DND-41 (cell line): ENCODE measurements at regions not wholly inside any gene's neighbourhood (a gene's known extent, or its start where the extent isn't known, plus 50 kb on each side); places are given as distances from the start of the nearest gene placed in this dataset.

Experiments
- ATAC-seq: fragments of 200-7000 bp; cut with Tn5 transposase; 3 replicates; pipeline ENCODE4 v1.9.1; 2021; ENCODE audit warnings: low read depth; ENCODE audit not compliant: insufficient read depth
- DNase-seq: peaks from one replicate; pipeline ENCODE4 v3.0.0-alpha.2; 2020
- H2AFZ ChIP-seq: 2 replicates; pipeline ENCODE4 v1.6.0; 2012; ENCODE audit warnings: low read depth, low read length
- H3K27ac ChIP-seq: 2 replicates; pipeline ENCODE4 v1.5.1; 2012; ENCODE audit warnings: low read length, inconsistent platforms
- H3K27me3 ChIP-seq: fragments of 200-600 bp; sonication (generic); 2 replicates; pipeline ENCODE4 v1.6.0; 2012; ENCODE audit warnings: low read length, mild to moderate bottlenecking, inconsistent platforms; ENCODE audit not compliant: insufficient read depth, poor library complexity
- H3K36me3 ChIP-seq: 2 replicates; pipeline ENCODE4 v1.5.1; 2012; ENCODE audit warnings: low read length, inconsistent platforms; ENCODE audit not compliant: insufficient read depth
- H3K4me1 ChIP-seq: 2 replicates; pipeline ENCODE4 v1.5.1; 2012; ENCODE audit warnings: mild to moderate bottlenecking, low read length; ENCODE audit not compliant: insufficient read depth
- H3K4me2 ChIP-seq: 2 replicates; pipeline ENCODE4 v1.6.0; 2012; ENCODE audit warnings: mild to moderate bottlenecking, moderate library complexity, low read length, inconsistent platforms; ENCODE audit not compliant: insufficient read depth
- H3K4me3 ChIP-seq, 2 experiments: fragments of 200-600 bp in 1 of 2; shearing (Covaris generic) in 1 of 2; 2 replicates each; pipeline ENCODE4 v1.5.1; 2012 to 2016; ENCODE audit warnings: inconsistent platforms in 2 of 2, low read length in 2 of 2, mild to moderate bottlenecking in 2 of 2, low read depth in 1 of 2, moderate library complexity in 1 of 2
- H3K79me2 ChIP-seq: 2 replicates; pipeline ENCODE4 v1.6.0; 2012; ENCODE audit warnings: low read length, inconsistent platforms; ENCODE audit not compliant: insufficient read depth
- H3K9ac ChIP-seq: 2 replicates; pipeline ENCODE4 v1.6.0; 2012; ENCODE audit warnings: low read depth, mild to moderate bottlenecking, inconsistent platforms, low read length, moderate library complexity
- H3K9me3 ChIP-seq: 2 replicates; pipeline ENCODE4 v1.5.1; 2012; ENCODE audit warnings: low read length, moderate library complexity, mild to moderate bottlenecking, inconsistent platforms; ENCODE audit not compliant: insufficient read depth, severe bottlenecking
- H4K20me1 ChIP-seq: 2 replicates; pipeline ENCODE4 v1.6.0; 2012; ENCODE audit warnings: low read length; ENCODE audit not compliant: insufficient read depth
- EZH2 ChIP-seq: IDR thresholded peaks from 3 replicates; pipeline ENCODE4 v1.6.1; 2012; ENCODE audit warnings: borderline replicate concordance, low read depth, mild to moderate bottlenecking, moderate library complexity, low read length, inconsistent platforms; ENCODE audit not compliant: severe bottlenecking
- TF ChIP-seq, protein P1 (sequence below): IDR thresholded peaks from 2 replicates; pipeline ENCODE4 v1.5.1; 2012; ENCODE audit warnings: borderline replicate concordance, low read length, moderate library complexity, mild to moderate bottlenecking; ENCODE audit not compliant: poor library complexity, severe bottlenecking; ENCODE audit errors: extremely low read depth

DNA sequence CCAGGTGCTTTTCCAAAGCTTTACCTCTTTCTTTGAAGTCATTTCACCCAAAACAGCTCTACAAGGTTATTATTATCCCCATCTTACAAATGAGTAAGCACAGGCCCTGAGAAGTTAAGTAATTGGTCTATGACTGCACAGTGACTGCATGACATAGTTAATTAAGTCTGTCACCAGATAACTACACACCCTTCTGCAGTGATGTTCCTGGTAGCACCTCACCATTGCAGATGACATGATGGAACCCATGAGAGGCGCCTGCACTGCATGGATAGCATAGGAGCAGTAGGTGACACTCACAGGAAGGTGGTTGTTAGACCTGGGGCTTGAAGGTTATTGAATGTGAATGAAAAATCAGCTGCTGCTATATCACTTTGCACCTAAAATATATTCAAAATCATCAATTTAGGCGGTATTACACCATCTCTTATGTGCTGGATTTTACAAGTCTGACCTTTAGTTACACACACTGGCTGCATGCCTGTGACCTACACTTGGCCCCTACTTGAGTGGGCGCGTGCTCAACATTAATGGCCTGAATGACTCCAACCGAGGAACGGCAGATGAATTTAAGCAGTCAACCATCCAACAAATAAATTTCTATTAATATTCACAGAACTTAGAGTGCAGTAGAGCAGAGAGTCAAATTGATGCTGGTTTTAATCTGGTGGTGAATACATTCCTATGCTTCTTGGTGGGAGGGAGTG lies 239.6 kb downstream of the CDH11 start:
- Histone ChIP-seq H3K27ac (no peak overlapping the region), H3K4me3 (no peak overlapping the region), H3K4me1 (no peaks in the 10 kb centered on the region), H3K9me3 (no peaks in the 10 kb centered on the region), H3K9ac (no peak overlapping the region), H3K27me3 (no peaks in the 10 kb centered on the region), H2AFZ (no peak overlapping the region), H3K36me3 (no peaks in the 10 kb centered on the region), H3K4me2 (no peak overlapping the region), H3K79me2 (no peaks in the 10 kb centered on the region), H4K20me1 (no peaks in the 10 kb centered on the region)
- DNase-seq (no peak), ATAC-seq (no peak)
- no peak for TF ChIP-seq EZH2
- TF ChIP-seq, protein P1, sequence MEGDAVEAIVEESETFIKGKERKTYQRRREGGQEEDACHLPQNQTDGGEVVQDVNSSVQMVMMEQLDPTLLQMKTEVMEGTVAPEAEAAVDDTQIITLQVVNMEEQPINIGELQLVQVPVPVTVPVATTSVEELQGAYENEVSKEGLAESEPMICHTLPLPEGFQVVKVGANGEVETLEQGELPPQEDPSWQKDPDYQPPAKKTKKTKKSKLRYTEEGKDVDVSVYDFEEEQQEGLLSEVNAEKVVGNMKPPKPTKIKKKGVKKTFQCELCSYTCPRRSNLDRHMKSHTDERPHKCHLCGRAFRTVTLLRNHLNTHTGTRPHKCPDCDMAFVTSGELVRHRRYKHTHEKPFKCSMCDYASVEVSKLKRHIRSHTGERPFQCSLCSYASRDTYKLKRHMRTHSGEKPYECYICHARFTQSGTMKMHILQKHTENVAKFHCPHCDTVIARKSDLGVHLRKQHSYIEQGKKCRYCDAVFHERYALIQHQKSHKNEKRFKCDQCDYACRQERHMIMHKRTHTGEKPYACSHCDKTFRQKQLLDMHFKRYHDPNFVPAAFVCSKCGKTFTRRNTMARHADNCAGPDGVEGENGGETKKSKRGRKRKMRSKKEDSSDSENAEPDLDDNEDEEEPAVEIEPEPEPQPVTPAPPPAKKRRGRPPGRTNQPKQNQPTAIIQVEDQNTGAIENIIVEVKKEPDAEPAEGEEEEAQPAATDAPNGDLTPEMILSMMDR, result no peak

DNA sequence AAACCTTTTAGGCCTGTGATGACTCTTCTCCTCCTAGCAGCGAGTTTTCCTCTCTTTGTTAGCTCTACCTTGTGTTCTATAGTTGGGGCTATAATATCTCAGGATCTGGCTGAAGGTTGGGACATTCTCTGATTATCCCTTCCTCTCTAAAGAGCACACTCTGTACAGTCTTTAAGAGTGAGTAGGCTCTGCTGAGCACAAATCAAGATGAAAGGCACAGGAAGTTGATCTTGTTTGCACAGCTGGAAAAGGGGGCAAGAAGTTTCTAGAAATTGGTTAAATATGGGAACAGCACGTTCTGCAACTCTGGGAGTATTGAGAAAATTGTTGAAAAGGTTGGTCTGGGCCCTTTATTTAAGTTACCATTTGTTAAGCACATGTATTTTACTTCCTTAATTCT lies 240.9 kb downstream of the CDH11 start:
- H3K27ac ChIP-seq, result no peak overlapping the region
- H3K36me3 ChIP-seq, result no peaks in the 10 kb centered on the region
- ATAC-seq (no peak), DNase-seq (no peak)
- H3K4me3 ChIP-seq, result no peak overlapping the region
- H2AFZ ChIP-seq, result no peak overlapping the region
- no peak for TF ChIP-seq EZH2
- TF ChIP-seq, protein P1, result no peak
- no peaks in the 10 kb centered on the region for H3K27me3 ChIP-seq
- no peak overlapping the region for H3K4me2 ChIP-seq
- H3K9ac ChIP-seq, result no peak overlapping the region
- H3K9me3 ChIP-seq, result no peaks in the 10 kb centered on the region
- no peaks in the 10 kb centered on the region for H4K20me1 ChIP-seq
- no peaks in the 10 kb centered on the region for H3K79me2 ChIP-seq
- H3K4me1 ChIP-seq, result no peaks in the 10 kb centered on the region

DNA sequence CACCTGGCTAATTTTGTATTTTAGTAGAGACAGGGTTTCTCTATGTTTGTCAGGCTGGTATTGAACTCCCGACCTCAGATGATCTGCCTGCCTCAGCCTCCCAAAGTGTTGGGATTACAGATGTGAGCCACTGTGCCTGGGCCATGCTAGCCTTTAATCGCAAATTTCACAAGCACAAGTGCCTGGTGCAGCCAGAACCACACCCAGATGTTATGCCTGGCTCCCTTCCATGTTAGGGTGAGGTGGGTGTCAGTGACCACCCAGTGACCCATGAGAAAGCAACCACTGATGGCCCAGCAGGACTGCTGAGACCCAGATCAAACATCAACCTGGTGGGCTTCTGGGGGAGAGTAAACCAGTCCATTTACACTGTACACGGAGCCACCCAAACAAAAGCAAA lies 241.9 kb downstream of the CDH11 start:
- Histone ChIP-seq H3K36me3 (no peaks in the 10 kb centered on the region), H3K4me3 (no peak overlapping the region), H3K9me3 (no peaks in the 10 kb centered on the region), H2AFZ (no peak overlapping the region), H4K20me1 (no peaks in the 10 kb centered on the region), H3K27ac (no peak overlapping the region), H3K4me2 (no peak overlapping the region), H3K79me2 (no peaks in the 10 kb centered on the region), H3K4me1 (no peaks in the 10 kb centered on the region), H3K27me3 (no peaks in the 10 kb centered on the region), H3K9ac (no peak overlapping the region)
- TF ChIP-seq EZH2, result no peak
- TF ChIP-seq, protein P1, result no peak
- no peak for DNase-seq
- ATAC-seq, result no peak

DNA sequence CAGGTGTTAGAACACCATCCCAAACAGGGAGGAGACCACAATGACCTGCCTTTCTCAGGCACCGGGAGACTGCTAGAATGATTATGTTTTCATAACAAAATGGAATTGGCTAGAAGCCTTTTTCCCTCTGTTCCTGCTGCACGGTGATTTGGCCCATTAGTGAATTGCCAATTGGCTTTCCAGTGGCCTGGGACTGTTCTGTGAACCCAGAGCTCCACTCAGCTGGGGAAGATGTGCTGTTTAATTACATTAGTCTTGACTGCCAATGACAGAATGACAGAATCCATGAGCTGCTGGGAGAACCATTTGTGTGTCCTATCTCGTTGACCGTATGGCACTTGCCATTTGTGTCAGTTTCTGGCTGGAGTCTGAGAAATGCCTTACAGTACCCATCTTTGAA lies 242.9 kb downstream of the CDH11 start:
- no peak overlapping the region for H3K4me3 ChIP-seq
- H4K20me1 ChIP-seq, result no peaks in the 10 kb centered on the region
- no peak overlapping the region for H3K4me2 ChIP-seq
- no peak for TF ChIP-seq EZH2
- TF ChIP-seq, protein P1, result no peak
- H3K4me1 ChIP-seq, result no peaks in the 10 kb centered on the region
- H3K9me3 ChIP-seq, result no peaks in the 10 kb centered on the region
- no peak overlapping the region for H3K27ac ChIP-seq
- no peaks in the 10 kb centered on the region for H3K79me2 ChIP-seq
- ATAC-seq (no peak), DNase-seq (no peak)
- H3K36me3 ChIP-seq, result no peaks in the 10 kb centered on the region
- no peak overlapping the region for H2AFZ ChIP-seq
- H3K9ac ChIP-seq, result no peak overlapping the region
- H3K27me3 ChIP-seq, result no peaks in the 10 kb centered on the region
